DND-41 (cell line): ENCODE measurements at regions not wholly inside any gene's neighbourhood (a gene's known extent, or its start where the extent isn't known, plus 50 kb on each side); places are given as distances from the start of the nearest gene placed in this dataset.

Experiments used
- CTCF ChIP-seq: IDR thresholded peaks from 2 replicates; pipeline ENCODE4 v1.5.1; 2012; ENCODE audit warnings: borderline replicate concordance, low read length, moderate library complexity, mild to moderate bottlenecking; ENCODE audit not compliant: poor library complexity, severe bottlenecking; ENCODE audit errors: extremely low read depth
- EZH2 ChIP-seq: IDR thresholded peaks from 3 replicates; pipeline ENCODE4 v1.6.1; 2012; ENCODE audit warnings: borderline replicate concordance, low read depth, mild to moderate bottlenecking, moderate library complexity, low read length, inconsistent platforms; ENCODE audit not compliant: severe bottlenecking

DNA sequence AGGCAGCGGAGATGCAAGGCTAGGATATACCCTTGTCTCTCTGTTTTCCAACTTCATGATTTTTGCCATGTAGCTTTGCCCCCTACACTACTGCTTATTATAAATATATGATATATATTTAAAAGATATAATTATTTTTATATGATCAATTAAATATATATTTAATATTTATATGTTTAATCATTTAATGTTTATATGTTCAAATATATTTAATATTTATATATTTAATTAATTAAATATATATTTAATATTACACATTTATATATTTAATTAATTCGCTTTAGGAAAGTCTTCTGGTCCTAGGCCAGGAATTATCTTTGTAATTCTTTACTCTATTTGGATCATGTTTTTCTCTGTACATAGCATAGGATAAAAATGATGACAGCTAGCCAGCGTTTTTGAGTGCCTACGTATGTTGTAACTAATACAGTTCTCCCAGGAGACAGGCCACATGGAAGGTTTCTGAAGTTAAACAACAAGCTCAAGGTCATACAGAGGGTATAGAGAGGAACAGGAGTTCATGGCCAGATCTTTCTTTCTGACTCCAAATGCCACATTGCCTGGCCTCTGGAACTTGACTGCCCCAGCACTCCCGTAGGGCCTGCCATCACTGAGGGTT, 192.5 kb downstream of the KCNA5 start:
- no peak for TF ChIP-seq CTCF
- no peak for TF ChIP-seq EZH2
